ENCODE measurements at regions not wholly inside any gene's neighbourhood (a gene's known extent, or its start where the extent isn't known, plus 50 kb on each side); places are given as distances from the start of the nearest gene placed in this dataset.
A peak's percentile ranks its signal among the peaks of the same experiment; 100 is the strongest.

- TF ChIP-seq, protein P1, sequence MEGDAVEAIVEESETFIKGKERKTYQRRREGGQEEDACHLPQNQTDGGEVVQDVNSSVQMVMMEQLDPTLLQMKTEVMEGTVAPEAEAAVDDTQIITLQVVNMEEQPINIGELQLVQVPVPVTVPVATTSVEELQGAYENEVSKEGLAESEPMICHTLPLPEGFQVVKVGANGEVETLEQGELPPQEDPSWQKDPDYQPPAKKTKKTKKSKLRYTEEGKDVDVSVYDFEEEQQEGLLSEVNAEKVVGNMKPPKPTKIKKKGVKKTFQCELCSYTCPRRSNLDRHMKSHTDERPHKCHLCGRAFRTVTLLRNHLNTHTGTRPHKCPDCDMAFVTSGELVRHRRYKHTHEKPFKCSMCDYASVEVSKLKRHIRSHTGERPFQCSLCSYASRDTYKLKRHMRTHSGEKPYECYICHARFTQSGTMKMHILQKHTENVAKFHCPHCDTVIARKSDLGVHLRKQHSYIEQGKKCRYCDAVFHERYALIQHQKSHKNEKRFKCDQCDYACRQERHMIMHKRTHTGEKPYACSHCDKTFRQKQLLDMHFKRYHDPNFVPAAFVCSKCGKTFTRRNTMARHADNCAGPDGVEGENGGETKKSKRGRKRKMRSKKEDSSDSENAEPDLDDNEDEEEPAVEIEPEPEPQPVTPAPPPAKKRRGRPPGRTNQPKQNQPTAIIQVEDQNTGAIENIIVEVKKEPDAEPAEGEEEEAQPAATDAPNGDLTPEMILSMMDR (IDR thresholded peaks at IDR 0.05) = no peak
- TF ChIP-seq POLR2A (IDR thresholded peaks at IDR 0.05) = no peak
These were observed 69.2 kb upstream of the LRATD1 start for GRCh38 chr2:14563324-14563723.

GRCh38 chr2:14565666-14566065 is 66.9 kb upstream of the LRATD1 start:
- no peaks in the 10 kb centered on the region for H3K36me3 ChIP-seq
- H3K4me1 ChIP-seq = no peaks in the 10 kb centered on the region
- no peak for DNase-seq
- no peak overlapping the region for H3K4me3 ChIP-seq
- H3K9me3 ChIP-seq = no peaks in the 10 kb centered on the region
- TF ChIP-seq, protein P1 (IDR thresholded peaks at IDR 0.05) = no peak
- TF ChIP-seq POLR2A (IDR thresholded peaks at IDR 0.05) = no peak
- H3K27ac ChIP-seq = no peak overlapping the region
- H3K27me3 ChIP-seq = no peaks in the 10 kb centered on the region

More at GRCh38 chr2:14563324-14563723, 69.2 kb upstream of the LRATD1 start:
- Histone ChIP-seq H3K27ac (no peak overlapping the region), H3K9me3 (no peaks in the 10 kb centered on the region), H3K4me3 (no peak overlapping the region), H3K27me3 (no peaks in the 10 kb centered on the region), H3K36me3 (no peaks in the 10 kb centered on the region), H3K4me1 (peaks cover 0 to 6% (median 0%) of the 10 kb centered on the region in 4 donors)
- no peak for DNase-seq

GRCh38 chr2:14567561-14567960 is 65.0 kb upstream of the LRATD1 start:
- no peak for TF ChIP-seq POLR2A (IDR thresholded peaks at IDR 0.05)
- TF ChIP-seq, protein P1 (IDR thresholded peaks at IDR 0.05) = no peak
- H3K4me3 ChIP-seq = no peak overlapping the region
- no peaks in the 10 kb centered on the region for H3K27me3 ChIP-seq

DNA sequence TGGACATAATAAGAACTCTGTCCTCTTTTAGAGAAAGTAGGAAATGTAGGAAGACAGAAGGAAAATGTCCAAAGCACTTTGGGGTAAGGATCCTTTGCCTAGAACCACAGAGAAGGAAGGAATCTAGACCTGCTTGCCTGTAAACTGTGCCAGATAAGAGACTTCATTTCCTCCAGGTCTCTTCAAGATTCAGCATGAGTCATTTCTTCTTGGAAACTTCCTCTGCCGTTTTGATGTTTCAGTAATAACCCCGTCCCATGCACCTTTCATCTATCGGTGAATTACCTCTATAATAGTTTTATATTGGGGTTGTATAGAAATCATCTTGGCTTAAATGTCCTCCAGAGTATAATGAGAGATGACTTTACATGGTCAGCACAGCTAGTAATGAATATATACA is 63.2 kb upstream of the LRATD1 start:
- peak in 1 of 3 donors; percentile 47 for DNase-seq
- Histone ChIP-seq H3K4me3 (no peak overlapping the region), H3K36me3 (no peaks in the 10 kb centered on the region), H3K4me1 (no peaks in the 10 kb centered on the region), H3K27ac (no peak overlapping the region), H3K27me3 (no peaks in the 10 kb centered on the region), H3K9me3 (no peaks in the 10 kb centered on the region)
- TF ChIP-seq POLR2A (IDR thresholded peaks at IDR 0.05) = no peak
- TF ChIP-seq, protein P1 (IDR thresholded peaks at IDR 0.05) = no peak

More at GRCh38 chr2:14567561-14567960, 65.0 kb upstream of the LRATD1 start:
- DNase-seq = no peak
- no peaks in the 10 kb centered on the region for H3K36me3 ChIP-seq
- H3K9me3 ChIP-seq = no peaks in the 10 kb centered on the region
- no peak overlapping the region for H3K27ac ChIP-seq
- H3K4me1 ChIP-seq = no peaks in the 10 kb centered on the region

DNA sequence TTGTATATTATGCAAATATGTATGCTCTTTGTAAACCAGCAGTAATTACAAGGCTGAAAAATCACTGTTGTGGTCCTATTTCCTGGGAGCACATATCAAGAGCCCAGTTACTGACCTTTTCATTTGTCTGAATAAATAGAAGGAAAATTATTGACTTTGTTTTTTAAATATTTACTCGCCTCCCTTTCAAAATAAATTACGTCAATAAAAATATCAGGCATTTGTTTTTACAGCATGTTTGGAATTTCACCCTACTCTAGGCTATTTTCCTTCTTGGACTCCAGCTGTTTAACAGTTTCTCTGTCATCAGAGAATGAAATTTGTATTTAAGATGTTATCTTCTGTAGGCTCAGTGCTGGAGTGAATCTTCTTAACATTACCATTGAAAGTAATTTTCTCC is 59.9 kb upstream of the LRATD1 start:
- Histone ChIP-seq H3K9me3 (no peaks in the 10 kb centered on the region), H3K27ac (no peak overlapping the region), H3K4me3 (no peak overlapping the region), H3K4me1 (no peaks in the 10 kb centered on the region), H3K36me3 (no peaks in the 10 kb centered on the region), H3K27me3 (no peaks in the 10 kb centered on the region)
- TF ChIP-seq, protein P1 (IDR thresholded peaks at IDR 0.05) = no peak
- no peak for TF ChIP-seq POLR2A (IDR thresholded peaks at IDR 0.05)
- DNase-seq = no peak

- DNase-seq = no peak
These were observed 54.7 kb upstream of the LRATD1 start for GRCh38 chr2:14577843-14578242.

More at GRCh38 chr2:14577843-14578242, 54.7 kb upstream of the LRATD1 start:
- no peaks in the 10 kb centered on the region for H3K9me3 ChIP-seq
- H3K27ac ChIP-seq = no peak overlapping the region
- TF ChIP-seq, protein P1 (IDR thresholded peaks at IDR 0.05) = no peak
- H3K36me3 ChIP-seq = no peaks in the 10 kb centered on the region
- H3K4me3 ChIP-seq = no peak overlapping the region
- H3K27me3 ChIP-seq = no peaks in the 10 kb centered on the region
- no peaks in the 10 kb centered on the region for H3K4me1 ChIP-seq

Measured in Peyer's patch (tissue), 4 donors.